Prostate gland (tissue), 2 donors: ENCODE measurements at regions not wholly inside any gene's neighbourhood (a gene's known extent, or its start where the extent isn't known, plus 50 kb on each side); places are given as distances from the start of the nearest gene placed in this dataset.

Experiments
- DNase-seq: peaks from one replicate; pipeline ENCODE4 v3.0.0-alpha.2; 2019; ENCODE audit warnings: low spot score
- H3K27ac ChIP-seq, 2 donors: fragments of 200-600 bp; sonication (generic); 2 replicates each; pipeline ENCODE4 v1.5.1; 2017 to 2019
- H3K27me3 ChIP-seq: fragments of 200-600 bp; sonication (generic); replicated peaks from 2 replicates; pipeline ENCODE4 v1.5.1; 2019; ENCODE audit not compliant: insufficient read depth
- H3K36me3 ChIP-seq, 2 donors: fragments of 200-600 bp; sonication (generic); 1 replicate in 1 of 2; 2 replicates in 1 of 2; pipeline versions ENCODE4 v1.5.1 to v1.8.1; 2017 to 2019
- H3K4me1 ChIP-seq: fragments of 200-600 bp; sonication (generic); replicated peaks from 2 replicates; pipeline ENCODE4 v1.5.1; 2019
- H3K4me3 ChIP-seq, 2 donors: fragments of 200-600 bp; sonication (generic); 2 replicates each; pipeline ENCODE4 v1.5.1; 2017 to 2019
- H3K9me3 ChIP-seq: fragments of 200-600 bp; sonication (generic); 2 replicates; pipeline ENCODE4 v1.5.1; 2017
- POLR2A ChIP-seq: fragments of 450-650 bp; IDR thresholded peaks from one replicate; pipeline ENCODE4 v1.6.1; 2016; ENCODE audit warnings: antibody characterized with exemption, mild to moderate bottlenecking
- POLR2AphosphoS5 ChIP-seq: sonication (generic); formaldehyde crosslinking; IDR thresholded peaks from one replicate; pipeline ENCODE4 v1.6.1; 2017; ENCODE audit warnings: antibody characterized with exemption
- WGBS: methylation state at CpG from one replicate; pipeline ENCODE4 v1.1.5; 2018; 5-methylcytosine and 5-hydroxymethylcytosine counted together
- intact Hi-C: fragments of 100-400 bp; cut with DNase I; formaldehyde crosslinking; loops from one replicate; pipeline ENCODE4 v1.14.2; 2022
- TF ChIP-seq, protein P1 (sequence below), 4 experiments: fragments of 200-600 bp in 2 of 4; fragments of 450-650 bp in 2 of 4; sonication (generic) in 2 of 4; IDR thresholded peaks; 1 replicate in 3 of 4; 2 replicates in 1 of 4; pipeline ENCODE4 v1.5.1; 2016 to 2019; ENCODE audit warnings: antibody characterized with exemption in 4 of 4, mild to moderate bottlenecking in 2 of 4, moderate library complexity in 2 of 4

DNA sequence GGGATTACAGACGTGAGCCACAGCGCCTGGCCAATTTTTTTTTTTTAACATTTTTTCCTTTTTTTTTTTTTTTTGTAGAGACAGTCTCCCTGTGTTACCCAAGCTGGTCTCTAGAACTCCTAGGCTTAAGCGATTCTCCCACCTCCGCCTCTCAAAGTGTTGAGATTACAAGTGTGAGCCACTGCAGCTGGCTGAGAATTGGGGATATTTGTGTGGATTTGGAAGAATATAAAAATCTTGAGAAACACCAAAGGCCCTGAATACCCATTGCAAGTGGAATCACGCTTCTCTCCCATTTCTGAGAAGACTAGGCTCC, 79.9 kb upstream of the ABCC4 start:
- Histone ChIP-seq H3K36me3 (no peaks in the 10 kb centered on the region), H3K4me1 (no peaks in the 10 kb centered on the region), H3K27ac (no peak overlapping the region), H3K4me3 (no peak overlapping the region), H3K27me3 (no peaks in the 10 kb centered on the region), H3K9me3 (no peaks in the 10 kb centered on the region)
- DNase-seq, result no peak
- TF ChIP-seq POLR2A, result no peak
- TF ChIP-seq POLR2AphosphoS5, result no peak
- TF ChIP-seq, protein P1, sequence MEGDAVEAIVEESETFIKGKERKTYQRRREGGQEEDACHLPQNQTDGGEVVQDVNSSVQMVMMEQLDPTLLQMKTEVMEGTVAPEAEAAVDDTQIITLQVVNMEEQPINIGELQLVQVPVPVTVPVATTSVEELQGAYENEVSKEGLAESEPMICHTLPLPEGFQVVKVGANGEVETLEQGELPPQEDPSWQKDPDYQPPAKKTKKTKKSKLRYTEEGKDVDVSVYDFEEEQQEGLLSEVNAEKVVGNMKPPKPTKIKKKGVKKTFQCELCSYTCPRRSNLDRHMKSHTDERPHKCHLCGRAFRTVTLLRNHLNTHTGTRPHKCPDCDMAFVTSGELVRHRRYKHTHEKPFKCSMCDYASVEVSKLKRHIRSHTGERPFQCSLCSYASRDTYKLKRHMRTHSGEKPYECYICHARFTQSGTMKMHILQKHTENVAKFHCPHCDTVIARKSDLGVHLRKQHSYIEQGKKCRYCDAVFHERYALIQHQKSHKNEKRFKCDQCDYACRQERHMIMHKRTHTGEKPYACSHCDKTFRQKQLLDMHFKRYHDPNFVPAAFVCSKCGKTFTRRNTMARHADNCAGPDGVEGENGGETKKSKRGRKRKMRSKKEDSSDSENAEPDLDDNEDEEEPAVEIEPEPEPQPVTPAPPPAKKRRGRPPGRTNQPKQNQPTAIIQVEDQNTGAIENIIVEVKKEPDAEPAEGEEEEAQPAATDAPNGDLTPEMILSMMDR (IDR thresholded peaks at IDR 0.05), result no peak
- 58% methylated on average over 5 of the region's 5 CpGs for WGBS
- intact Hi-C loops, result loop anchor here (5.0 kb wide), 2 partner anchors 84 to 189 kb away; no protein-coding TSS in a partner anchor

DNA sequence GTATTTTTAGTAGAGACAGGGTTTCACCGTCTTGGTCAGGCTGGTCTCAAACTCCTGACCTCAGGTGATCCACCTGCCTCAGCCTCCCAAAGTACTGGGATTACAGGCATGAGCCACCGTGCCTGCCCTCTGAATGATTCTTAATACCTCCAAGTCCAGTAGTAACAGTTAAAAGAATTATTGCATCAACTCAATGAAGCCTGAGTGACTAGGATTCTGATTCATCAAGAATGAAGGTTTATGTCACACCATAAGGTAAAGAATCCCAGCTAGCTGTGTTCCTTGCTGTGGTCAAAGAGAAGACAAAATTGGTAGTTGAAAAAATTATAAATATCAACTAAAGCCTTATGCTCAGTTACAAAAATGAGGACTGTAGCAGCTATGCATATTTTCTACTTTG, 81.2 kb upstream of the ABCC4 start:
- TF ChIP-seq POLR2AphosphoS5 (no peak), POLR2A (no peak)
- TF ChIP-seq, protein P1 (IDR thresholded peaks at IDR 0.05), result no peak
- no peak for DNase-seq
- Histone ChIP-seq H3K27me3 (no peaks in the 10 kb centered on the region), H3K4me1 (no peaks in the 10 kb centered on the region), H3K36me3 (no peaks in the 10 kb centered on the region), H3K9me3 (no peaks in the 10 kb centered on the region), H3K4me3 (no peak overlapping the region), H3K27ac (no peak overlapping the region)
- 85% methylated on average over 2 of the region's 2 CpGs for WGBS
- intact Hi-C loops, result loop anchor here (5.0 kb wide), 2 partner anchors 85 to 190 kb away; no protein-coding TSS in a partner anchor

DNA sequence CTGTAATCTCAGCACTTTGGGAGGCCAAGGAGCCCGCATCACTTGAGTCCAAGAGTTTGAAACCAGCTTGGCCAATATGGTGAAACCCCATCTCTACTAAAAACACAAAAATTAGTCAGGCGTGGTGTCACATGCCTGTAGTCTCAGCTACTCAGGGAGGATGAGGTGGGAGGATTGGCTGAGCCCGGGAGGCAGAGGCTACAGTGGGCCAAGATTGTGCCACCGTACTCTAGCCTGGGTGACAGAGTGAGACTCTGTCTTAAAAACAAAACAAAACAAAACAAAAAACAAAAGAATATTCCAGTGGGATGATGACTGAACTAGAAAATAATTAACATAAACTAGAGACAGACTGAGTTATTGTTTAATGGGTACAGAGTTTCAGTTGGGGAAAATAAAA, 81.7 kb upstream of the ABCC4 start:
- Histone ChIP-seq H3K36me3 (no peaks in the 10 kb centered on the region), H3K9me3 (no peaks in the 10 kb centered on the region), H3K4me3 (no peak overlapping the region), H3K27ac (no peak overlapping the region), H3K4me1 (no peaks in the 10 kb centered on the region), H3K27me3 (no peaks in the 10 kb centered on the region)
- TF ChIP-seq, protein P1 (IDR thresholded peaks at IDR 0.05), result no peak
- TF ChIP-seq POLR2AphosphoS5, result no peak
- TF ChIP-seq POLR2A, result no peak
- intact Hi-C loops, result loop anchor here (5.0 kb wide), 2 partner anchors 86 to 191 kb away; no protein-coding TSS in a partner anchor
- no peak for DNase-seq
- 90% methylated on average over 4 of the region's 4 CpGs for WGBS

DNA sequence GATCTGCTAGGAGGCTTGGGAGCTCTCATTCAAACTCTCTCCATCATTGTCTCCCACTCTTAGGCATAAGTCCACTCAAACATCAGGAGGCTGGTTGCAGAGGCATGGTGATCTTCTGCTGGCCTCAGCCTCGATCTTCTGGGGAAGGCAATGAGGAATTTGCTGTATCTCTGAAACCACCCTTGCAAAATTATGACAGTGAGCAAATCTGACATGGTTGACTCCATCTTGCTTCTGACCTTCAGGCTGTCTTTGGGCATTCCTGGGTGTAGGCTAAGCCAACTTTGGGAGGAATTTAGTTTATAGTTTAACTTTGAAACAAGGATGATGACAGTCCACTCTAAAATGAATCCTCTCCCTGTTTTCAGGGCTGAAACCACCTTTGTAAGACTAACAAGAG, 84.1 kb upstream of the ABCC4 start:
- no peaks in the 10 kb centered on the region for H3K36me3 ChIP-seq
- TF ChIP-seq POLR2AphosphoS5 (no peak), POLR2A (no peak)
- TF ChIP-seq, protein P1 (IDR thresholded peaks at IDR 0.05), result no peak
- WGBS, result 88% methylated on average over 1 of the region's 1 CpG
- no peak for DNase-seq
- no peaks in the 10 kb centered on the region for H3K27me3 ChIP-seq
- no peaks in the 10 kb centered on the region for H3K4me1 ChIP-seq
- H3K4me3 ChIP-seq, result no peak overlapping the region
- intact Hi-C loops, result no loop called here
- H3K9me3 ChIP-seq, result no peaks in the 10 kb centered on the region
- no peak overlapping the region for H3K27ac ChIP-seq

DNA sequence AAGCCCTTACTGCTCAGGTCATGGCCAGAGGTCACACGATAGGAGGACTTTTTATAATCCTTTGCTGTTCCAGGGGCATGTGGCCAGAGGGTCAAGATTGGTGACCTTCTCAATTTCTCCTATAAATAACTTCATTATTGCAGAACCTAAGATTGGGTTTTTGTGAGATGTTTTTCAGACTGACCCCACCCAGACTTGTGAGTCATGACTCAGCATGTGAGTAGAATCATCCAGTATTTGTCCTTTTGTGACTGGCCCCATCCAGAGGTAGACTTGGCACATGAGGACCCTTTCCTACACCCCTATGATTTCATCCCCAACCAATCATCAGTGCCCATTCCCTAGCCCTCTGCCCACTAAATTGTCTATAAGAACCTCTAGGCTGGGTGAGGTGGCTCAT, 84.5 kb upstream of the ABCC4 start:
- no peak overlapping the region for H3K4me3 ChIP-seq
- intact Hi-C loops, result no loop called here
- TF ChIP-seq, protein P1 (IDR thresholded peaks at IDR 0.05), result no peak
- no peak for TF ChIP-seq POLR2AphosphoS5
- TF ChIP-seq POLR2A, result no peak
- H3K4me1 ChIP-seq, result no peaks in the 10 kb centered on the region
- no peak overlapping the region for H3K27ac ChIP-seq
- H3K27me3 ChIP-seq, result no peaks in the 10 kb centered on the region
- DNase-seq, result no peak
- no peaks in the 10 kb centered on the region for H3K36me3 ChIP-seq
- WGBS, result 83% methylated on average over 1 of the region's 1 CpG
- no peaks in the 10 kb centered on the region for H3K9me3 ChIP-seq
